Testis (tissue), 2 donors: ENCODE measurements at regions not wholly inside any gene's neighbourhood (a gene's known extent, or its start where the extent isn't known, plus 50 kb on each side); places are given as distances from the start of the nearest gene placed in this dataset.
"Not testable (repeated sequence)": the region's sequence is repeated elsewhere in the genome, so short reads cannot be mapped to it uniquely, and the experiment has no call there.

Source experiments
- CTCF ChIP-seq, 3 experiments: fragments of 450-650 bp in 2 of 3; fragments of 200-600 bp in 1 of 3; sonication (generic) in 1 of 3; IDR thresholded peaks; one replicate each; pipeline ENCODE4 v1.5.1; 2016 to 2019; ENCODE audit warnings: antibody characterized with exemption in 3 of 3, mild to moderate bottlenecking in 2 of 3, moderate library complexity in 1 of 3
- POLR2A ChIP-seq: fragments of 450-650 bp; IDR thresholded peaks from one replicate; pipeline ENCODE4 v1.6.1; 2017; ENCODE audit warnings: antibody characterized with exemption, mild to moderate bottlenecking, moderate library complexity

- TF ChIP-seq CTCF (IDR thresholded peaks at IDR 0.05); POLR2A: not testable (repeated sequence)
These were observed 593.1 kb downstream of the TTLL7 start for GRCh38 chr1:83405789-83406188.
